Endothelial cell of umbilical vein (primary cell): ENCODE measurements at regions not wholly inside any gene's neighbourhood (a gene's known extent, or its start where the extent isn't known, plus 50 kb on each side); places are given as distances from the start of the nearest gene placed in this dataset.

Source experiments
- EZH2 ChIP-seq: IDR thresholded peaks from 2 replicates; pipeline ENCODE4 v1.6.1; 2012; ENCODE audit warnings: borderline replicate concordance, low read depth, mild to moderate bottlenecking, moderate library complexity, low read length, inconsistent platforms; ENCODE audit not compliant: severe bottlenecking
- JUN ChIP-seq: IDR thresholded peaks from 2 replicates; pipeline ENCODE4 v1.6.1; 2011; ENCODE audit warnings: borderline replicate concordance, low read depth; ENCODE audit not compliant: insufficient read length, insufficient read depth
- MAX ChIP-seq: IDR thresholded peaks from 2 replicates; pipeline ENCODE4 v1.6.1; 2011; ENCODE audit not compliant: insufficient read depth, insufficient read length
- MYC ChIP-seq: IDR thresholded peaks from one replicate; pipeline ENCODE4 v1.6.1; 2011; ENCODE audit warnings: mild to moderate bottlenecking, low read depth, low read length
- POLR2A ChIP-seq: IDR thresholded peaks from 2 replicates; pipeline ENCODE4 v1.6.1; 2012; ENCODE audit warnings: low read depth, mild to moderate bottlenecking, control low read depth, low read length
- POLR2AphosphoS5 ChIP-seq: IDR thresholded peaks from 2 replicates; pipeline ENCODE4 v1.6.1; 2012; ENCODE audit warnings: low read depth, mild to moderate bottlenecking, control low read depth, low read length, moderate library complexity; ENCODE audit not compliant: insufficient read depth
- TF ChIP-seq, protein P1 (sequence below), 2 donors: IDR thresholded peaks; 1 replicate in 1 of 2; 2 replicates in 1 of 2; pipeline ENCODE4 v1.5.1; 2011; ENCODE audit warnings: low read length in 2 of 2, mild to moderate bottlenecking in 2 of 2, moderate library complexity in 2 of 2, control low read depth in 1 of 2, inconsistent platforms in 1 of 2, low read depth in 1 of 2; ENCODE audit not compliant: insufficient read depth in 1 of 2; ENCODE audit errors: extremely low read depth in 1 of 2

- no peak for TF ChIP-seq POLR2A
- TF ChIP-seq, protein P1, sequence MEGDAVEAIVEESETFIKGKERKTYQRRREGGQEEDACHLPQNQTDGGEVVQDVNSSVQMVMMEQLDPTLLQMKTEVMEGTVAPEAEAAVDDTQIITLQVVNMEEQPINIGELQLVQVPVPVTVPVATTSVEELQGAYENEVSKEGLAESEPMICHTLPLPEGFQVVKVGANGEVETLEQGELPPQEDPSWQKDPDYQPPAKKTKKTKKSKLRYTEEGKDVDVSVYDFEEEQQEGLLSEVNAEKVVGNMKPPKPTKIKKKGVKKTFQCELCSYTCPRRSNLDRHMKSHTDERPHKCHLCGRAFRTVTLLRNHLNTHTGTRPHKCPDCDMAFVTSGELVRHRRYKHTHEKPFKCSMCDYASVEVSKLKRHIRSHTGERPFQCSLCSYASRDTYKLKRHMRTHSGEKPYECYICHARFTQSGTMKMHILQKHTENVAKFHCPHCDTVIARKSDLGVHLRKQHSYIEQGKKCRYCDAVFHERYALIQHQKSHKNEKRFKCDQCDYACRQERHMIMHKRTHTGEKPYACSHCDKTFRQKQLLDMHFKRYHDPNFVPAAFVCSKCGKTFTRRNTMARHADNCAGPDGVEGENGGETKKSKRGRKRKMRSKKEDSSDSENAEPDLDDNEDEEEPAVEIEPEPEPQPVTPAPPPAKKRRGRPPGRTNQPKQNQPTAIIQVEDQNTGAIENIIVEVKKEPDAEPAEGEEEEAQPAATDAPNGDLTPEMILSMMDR (IDR thresholded peaks at IDR 0.05; ENCODE audit: extremely low read depth in 1 of 2, insufficient read depth in 1 of 2, low read depth in 1 of 2, low read length in 2 of 2): no peak
- no peak for TF ChIP-seq POLR2AphosphoS5
- TF ChIP-seq MAX: no peak
- TF ChIP-seq EZH2: no peak
- no peak for TF ChIP-seq MYC
- no peak for TF ChIP-seq JUN
These were observed 223.2 kb upstream of the PGRMC2 start for GRCh38 chr4:128510850-128511249.
